ENCODE measurements at regions not wholly inside any gene's neighbourhood (a gene's known extent, or its start where the extent isn't known, plus 50 kb on each side); places are given as distances from the start of the nearest gene placed in this dataset.
A peak's percentile ranks its signal among the peaks of the same experiment; 100 is the strongest.

DNA sequence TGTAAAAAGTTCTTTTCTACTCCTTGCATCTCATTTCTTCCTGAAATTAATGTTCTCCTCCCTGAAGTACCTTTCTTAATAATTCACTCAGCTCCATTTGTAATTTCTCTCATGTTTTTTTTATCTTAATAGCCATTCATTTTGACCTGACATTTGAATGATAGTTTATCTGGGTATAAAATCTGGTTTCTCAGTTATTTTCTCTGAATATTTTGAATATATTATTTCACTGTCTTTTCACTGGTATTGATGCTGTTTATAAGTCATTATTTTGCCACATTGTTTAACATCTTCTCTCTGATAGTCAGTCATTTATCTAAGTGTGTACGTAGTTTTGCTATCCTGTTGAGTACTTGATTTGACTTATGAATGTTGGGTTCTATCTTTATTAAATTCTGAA lies 68.8 kb upstream of the ARHGAP18 start:
- no peak for DNase-seq (ENCODE audit: low read depth, low spot score)

DNA sequence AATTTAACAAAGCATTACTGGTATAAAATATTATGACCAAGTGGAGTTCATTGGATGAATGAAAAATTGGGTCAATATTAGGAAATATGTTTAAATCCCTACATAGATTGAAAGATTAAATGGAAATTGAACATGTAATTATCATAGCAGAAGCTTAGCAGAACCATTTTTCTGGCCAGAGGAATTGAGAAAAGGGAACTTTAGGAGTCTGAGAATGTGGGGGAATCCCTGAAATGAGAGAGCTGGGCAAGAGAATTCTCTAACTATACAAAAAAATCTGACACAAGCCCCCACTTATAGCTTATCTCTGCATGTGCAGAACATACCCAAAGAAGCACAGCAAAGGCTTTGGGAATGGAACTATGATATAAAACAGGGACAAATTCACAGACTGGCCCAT lies 67.4 kb upstream of the ARHGAP18 start:
- no peak for DNase-seq (ENCODE audit: low read depth, low spot score)

DNA sequence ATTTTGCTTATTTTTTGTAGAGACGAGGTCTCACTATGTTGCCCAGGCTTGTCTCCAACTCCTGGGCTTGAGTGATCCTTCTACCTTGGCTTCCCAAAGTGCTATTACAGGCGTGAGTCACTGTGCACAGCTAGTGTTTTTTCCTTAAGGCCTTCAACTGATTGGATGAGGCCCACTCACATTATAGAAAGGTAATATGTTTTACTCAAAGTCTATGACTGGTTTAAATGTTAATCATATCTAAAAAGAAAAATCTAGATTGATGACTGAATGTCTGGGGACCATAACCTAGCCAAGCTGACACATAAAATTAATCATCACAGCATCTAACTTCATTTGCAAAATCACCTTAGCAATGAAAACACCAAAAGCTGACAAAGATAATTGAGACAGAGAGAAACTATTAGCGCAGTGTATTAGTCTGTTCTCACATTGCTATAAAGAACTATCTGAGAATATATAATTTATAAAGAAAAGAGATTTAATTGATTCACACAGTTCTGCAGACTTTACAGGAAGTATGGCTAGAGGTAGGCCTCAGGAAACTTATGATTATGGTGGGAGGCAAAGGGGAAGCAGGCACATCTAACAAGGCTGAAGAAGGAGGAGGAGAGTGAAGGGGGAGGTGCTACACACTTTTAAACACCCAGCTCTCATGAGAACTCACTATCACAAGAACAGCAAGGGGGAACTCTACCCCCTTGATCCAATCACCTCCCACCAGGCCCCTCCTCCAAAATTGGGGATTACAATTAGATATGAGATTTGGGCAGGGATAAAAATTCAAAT lies 66.8 kb upstream of the ARHGAP18 start:
- no peak for DNase-seq (ENCODE audit: low read depth, low spot score)

DNA sequence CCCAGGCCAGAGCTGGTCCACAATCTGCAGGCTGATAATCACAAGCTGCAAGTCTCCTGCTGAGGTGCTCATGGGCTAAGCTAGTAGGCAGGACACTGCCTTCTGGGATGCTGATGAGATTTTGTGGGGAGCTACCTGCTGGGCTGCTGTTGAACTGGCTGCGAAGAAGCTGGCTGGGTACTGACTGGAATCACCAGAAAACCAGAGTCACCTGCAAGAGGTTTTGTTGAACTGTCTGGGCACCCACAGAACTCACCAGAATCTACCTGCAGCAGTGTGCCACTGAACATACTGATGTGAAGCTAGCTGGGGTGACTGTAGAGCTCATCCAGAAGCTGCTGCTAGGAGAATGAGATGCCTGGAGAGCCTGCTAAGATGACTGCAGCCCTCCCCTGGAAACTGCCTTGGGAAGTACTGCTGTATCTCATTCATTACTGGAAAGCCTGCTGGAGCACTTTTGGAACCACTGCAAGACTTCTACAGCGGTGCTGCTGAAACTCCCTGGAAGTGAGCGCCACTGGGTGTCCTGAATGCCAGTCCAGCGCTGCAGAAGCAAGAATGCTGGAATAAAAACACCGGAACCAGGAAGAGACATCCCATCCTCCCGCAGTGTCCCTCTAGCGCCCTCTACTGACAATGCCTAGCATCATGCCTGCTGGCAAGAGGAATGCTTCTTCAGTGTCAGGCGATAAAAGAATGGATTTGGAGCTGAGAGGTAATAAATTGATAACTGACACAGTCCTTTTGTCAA lies 64.9 kb upstream of the ARHGAP18 start:
- peak; percentile 74 for DNase-seq (ENCODE audit: low read depth, low spot score)

DNA sequence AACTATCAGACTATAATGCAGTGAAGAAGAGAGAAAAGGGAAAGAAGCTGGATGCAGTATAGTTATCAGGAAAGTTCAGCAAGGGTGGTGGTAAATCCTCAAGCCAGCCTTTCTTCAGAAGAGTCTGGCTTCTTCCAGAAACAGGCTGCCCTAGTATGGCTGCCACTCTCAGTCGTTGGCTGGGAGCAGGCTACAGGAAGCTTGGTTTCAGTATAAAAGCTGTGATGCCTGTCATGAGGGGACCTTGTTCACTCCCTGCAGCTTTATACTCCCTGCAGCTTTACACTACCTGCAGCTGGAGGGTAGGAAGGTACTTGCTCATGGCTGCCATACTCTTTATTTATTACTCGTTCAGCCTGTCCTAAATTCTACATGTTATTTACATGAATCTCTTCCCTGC lies 63.3 kb upstream of the ARHGAP18 start:
- no peak for DNase-seq (ENCODE audit: low read depth, low spot score)

DNA sequence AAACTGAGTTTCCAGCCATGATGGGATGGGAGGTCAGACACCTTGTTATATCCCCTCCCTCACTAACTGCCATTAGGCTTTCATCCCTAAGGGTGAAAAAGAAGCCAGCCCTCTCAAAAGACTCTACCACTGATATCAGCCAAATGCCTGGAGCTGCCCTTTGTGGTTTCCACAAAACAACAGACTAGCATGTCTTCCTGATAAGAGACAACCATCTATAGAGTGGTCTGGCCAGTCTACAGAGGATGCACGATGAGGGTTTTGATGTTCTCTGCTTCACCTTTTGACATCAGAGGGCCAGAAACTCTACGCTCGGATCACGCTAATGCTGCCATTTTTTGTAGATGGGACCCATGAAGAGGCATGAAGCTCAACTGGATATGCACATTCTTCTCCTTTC lies 61.7 kb upstream of the ARHGAP18 start:
- DNase-seq (ENCODE audit: low read depth, low spot score): no peak

DNA sequence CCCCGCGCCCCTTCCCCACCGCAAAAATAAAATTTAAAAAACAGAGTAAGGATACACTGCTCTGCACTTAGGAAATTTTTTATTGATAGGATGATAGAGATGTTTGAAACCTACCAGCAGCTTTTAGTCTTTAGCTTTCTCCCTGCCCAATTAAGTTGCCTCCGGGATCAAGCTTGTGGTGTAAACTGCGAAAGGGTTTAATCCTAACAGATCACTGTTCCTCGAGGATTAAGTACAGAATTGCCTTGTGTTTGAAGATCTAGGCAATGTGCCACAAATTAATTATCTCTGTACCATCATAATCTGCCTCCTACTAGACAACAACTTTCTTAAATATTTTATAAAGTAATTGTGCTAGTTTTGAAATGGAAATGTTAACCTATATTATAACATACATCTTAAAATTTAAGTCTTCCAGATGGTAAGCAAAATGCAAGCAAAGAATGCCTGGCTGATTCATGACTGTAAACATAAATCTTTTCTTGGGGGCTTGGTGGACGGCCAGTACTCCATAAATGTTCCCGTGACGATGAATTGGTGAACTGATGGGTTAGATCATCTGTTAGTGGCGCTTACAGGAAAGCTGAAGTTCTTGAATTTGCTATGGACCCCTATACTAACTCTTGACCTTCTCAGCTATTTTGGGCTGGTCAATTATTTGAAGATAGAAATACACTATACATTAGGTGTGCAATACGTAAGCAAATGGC lies 58.0 kb upstream of the ARHGAP18 start:
- no peak for DNase-seq (ENCODE audit: low read depth, low spot score)

DNA sequence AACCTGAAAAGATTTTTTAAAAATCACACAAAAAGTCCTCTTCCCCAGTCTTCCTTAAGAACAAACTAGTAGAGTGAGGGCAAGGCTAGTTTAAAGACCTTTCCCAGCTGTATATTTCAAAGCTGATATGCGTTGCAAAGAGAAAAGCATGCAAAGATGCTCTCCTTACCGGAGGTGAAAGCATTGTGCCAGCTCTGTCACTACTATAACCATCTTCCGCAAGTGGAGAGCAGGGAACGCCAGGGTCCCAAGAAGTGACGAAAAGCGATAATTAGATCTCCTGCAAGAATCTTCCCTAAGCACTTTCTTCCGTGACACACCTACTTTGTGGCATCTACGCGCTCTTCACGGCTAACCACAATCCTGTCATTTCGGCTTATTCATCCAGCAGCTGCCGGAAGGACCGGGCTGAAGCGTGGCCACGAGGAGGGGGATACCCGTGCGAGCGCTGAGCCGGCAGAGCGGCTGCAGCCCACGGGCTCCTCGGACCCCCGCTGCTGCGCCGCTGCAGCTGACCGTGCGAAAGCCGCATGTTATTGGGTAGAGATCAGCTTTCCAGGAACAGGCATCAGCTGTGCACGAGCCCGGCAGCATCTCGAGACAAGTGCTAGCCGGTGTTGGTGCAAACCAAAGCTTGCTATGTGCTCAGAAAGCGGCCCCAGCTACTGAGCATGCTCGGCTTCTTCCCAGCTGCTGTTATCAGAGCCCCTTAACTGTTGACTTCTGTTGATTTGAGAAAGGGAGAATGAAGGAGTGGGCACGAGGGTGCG lies 57.2 kb upstream of the ARHGAP18 start:
- DNase-seq (ENCODE audit: low read depth, low spot score): no peak

DNA sequence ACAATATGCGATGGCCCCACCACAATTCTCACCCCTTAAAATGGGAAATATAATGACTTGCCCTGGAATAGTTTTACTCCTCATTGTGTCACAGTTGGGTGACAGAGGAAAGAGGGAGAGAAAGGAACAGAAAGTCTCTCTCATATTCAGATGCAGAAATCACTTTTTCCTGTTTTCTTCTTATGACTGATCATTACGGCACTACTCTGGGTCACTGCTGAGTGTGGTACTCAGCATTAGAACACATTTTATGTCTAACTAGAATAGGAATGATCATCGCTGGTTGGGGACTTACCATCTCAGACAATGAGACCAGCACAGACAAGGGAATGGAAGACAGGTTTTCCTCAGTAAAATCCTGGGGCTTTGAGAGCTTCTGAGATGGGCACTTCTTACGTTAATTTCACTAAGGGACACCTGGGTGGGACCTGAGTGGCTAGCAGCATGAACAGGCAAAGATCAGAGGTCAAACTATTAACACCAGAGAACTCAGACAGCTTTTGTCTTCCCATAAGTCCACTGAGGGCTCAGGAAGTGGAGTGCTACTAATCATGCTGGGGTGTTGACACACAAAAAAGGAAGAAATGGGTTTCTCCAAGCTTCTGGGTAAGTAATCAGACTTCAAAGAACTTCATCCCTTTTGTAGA lies 54.9 kb upstream of the ARHGAP18 start:
- no peak for DNase-seq (ENCODE audit: low read depth, low spot score)

DNA sequence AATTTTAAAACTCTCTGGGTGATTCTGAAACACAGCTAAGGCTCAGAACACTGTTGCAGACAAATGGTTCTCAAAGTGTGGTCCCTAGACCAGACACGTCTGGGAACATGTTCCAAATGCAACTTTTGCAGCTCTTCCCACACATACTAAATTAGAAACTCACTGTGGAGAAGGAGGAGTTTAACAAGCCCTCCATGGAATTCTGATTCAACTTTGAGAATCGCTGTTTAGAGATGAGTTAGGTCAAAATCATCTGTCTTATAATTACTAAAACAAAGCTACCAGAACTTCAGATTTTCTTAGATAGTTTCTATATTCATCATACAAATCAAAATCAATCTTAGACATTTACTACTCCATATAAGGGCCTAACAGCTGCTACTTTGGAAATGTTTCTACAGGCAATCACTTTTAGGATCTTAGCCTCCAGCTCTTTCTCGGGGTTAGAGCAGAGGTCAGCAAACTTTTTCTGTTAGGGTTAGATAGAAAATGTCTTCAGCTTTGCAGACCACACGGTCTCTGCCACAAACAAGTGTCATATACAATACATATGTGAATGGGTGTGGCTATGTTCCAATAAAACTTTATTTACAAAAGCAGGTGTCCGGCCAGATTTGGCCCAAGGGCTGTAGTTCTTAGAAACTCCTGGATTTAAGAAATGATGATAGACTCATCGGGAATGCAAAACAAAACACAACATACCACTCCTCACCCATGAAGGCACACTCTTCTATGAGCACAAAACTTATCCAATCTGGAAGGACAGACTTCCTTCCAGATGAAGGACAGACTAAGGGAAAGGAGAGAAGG lies 50.0 kb upstream of the ARHGAP18 start:
- no peak for DNase-seq (ENCODE audit: low read depth, low spot score)

All from smooth muscle cell of the brain vasculature (primary cell).